H1 (cell line): ENCODE measurements at regions not wholly inside any gene's neighbourhood (a gene's known extent, or its start where the extent isn't known, plus 50 kb on each side); places are given as distances from the start of the nearest gene placed in this dataset.

Experiments
- CTCF ChIA-PET: fragments of 300-600 bp; sonication (Branson Sonifier 250); formaldehyde crosslinking; loops from one replicate; lab custom pipeline; 2021; ENCODE audit not compliant: partially characterized antibody; lab: Charles Lee
- POLR2A ChIA-PET: fragments of 300-600 bp; sonication (Branson Sonifier 250); formaldehyde crosslinking; loops from one replicate; lab custom pipeline; 2021; ENCODE audit warnings: inconsistent platforms; ENCODE audit not compliant: partially characterized antibody; lab: Charles Lee
- DNase-seq, 2 experiments: peaks; one replicate each; pipeline versions ENCODE4 v3.0.0 to v3.0.0-alpha.2; 2010 to 2022; ENCODE audit warnings: low spot score in 2 of 2, low read depth in 1 of 2, mixed read lengths in 1 of 2
- FAIRE-seq: peaks from 2 replicates; lab custom pipeline; 2011; peaks lifted over from hg19 to GRCh38; lab: Jason Lieb, UNC
- H2AFZ ChIP-seq: 2 replicates; pipeline ENCODE4 v1.8.1; 2012; ENCODE audit warnings: low read length, inconsistent platforms
- H2AK5ac ChIP-seq: 2 replicates; pipeline ENCODE4 v1.6.1; 2013; ENCODE audit warnings: low read depth, low read length
- H2BK120ac ChIP-seq: replicated peaks from 2 replicates; pipeline ENCODE3; 2013; ENCODE audit warnings: low read depth, low read length, inconsistent platforms
- H2BK12ac ChIP-seq: 2 replicates; pipeline ENCODE4 v1.6.1; 2013; ENCODE audit warnings: low read depth, low read length
- H2BK15ac ChIP-seq: 2 replicates; pipeline ENCODE4 v1.6.1; 2013; ENCODE audit warnings: low read length
- H2BK20ac ChIP-seq: 2 replicates; pipeline ENCODE4 v1.6.1; 2013; ENCODE audit warnings: low read length
- H2BK5ac ChIP-seq: 2 replicates; pipeline ENCODE4 v1.6.1; 2013; ENCODE audit warnings: low read depth, low read length
- H3K14ac ChIP-seq: 2 replicates; pipeline ENCODE4 v1.6.1; 2013; ENCODE audit warnings: inconsistent platforms; ENCODE audit not compliant: insufficient read length
- H3K18ac ChIP-seq: 2 replicates; pipeline ENCODE4 v1.6.1; 2013; ENCODE audit warnings: low read length; ENCODE audit errors: extremely low read depth
- H3K23ac ChIP-seq: 2 replicates; pipeline ENCODE4 v1.6.1; 2013; ENCODE audit warnings: inconsistent platforms; ENCODE audit not compliant: insufficient read length
- H3K23me2 ChIP-seq: 2 replicates; pipeline ENCODE4 v1.6.1; 2013; ENCODE audit warnings: low read depth, low read length
- H3K27ac ChIP-seq: 2 replicates; pipeline ENCODE4 v1.6.1; 2011; ENCODE audit warnings: low read depth, low read length, inconsistent platforms
- H3K27me3 ChIP-seq, 4 experiments: replicated peaks in 1 of 4; 1 replicate in 1 of 4; 2 replicates in 3 of 4; pipeline versions ENCODE4 v1.6.1 to v1.8.1; 2011 to 2013; ENCODE audit warnings: low read length in 3 of 4, mild to moderate bottlenecking in 3 of 4, inconsistent platforms in 2 of 4, mixed read lengths in 2 of 4, moderate library complexity in 1 of 4; ENCODE audit not compliant: control insufficient read depth in 3 of 4, insufficient read depth in 3 of 4; ENCODE audit errors: extremely low read depth in 1 of 4
- H3K36me3 ChIP-seq, 4 experiments: 2 replicates each; pipeline versions ENCODE4 v1.6.1 to v1.8.1; 2011 to 2013; ENCODE audit warnings: mild to moderate bottlenecking in 4 of 4, low read length in 3 of 4, moderate library complexity in 2 of 4, control low read depth in 1 of 4, inconsistent platforms in 1 of 4; ENCODE audit not compliant: insufficient read depth in 4 of 4, control insufficient read depth in 2 of 4
- H3K4ac ChIP-seq: replicated peaks from 2 replicates; pipeline ENCODE3; 2013; ENCODE audit warnings: low read length, low read depth, mixed read lengths, inconsistent platforms; ENCODE audit not compliant: insufficient read length
- H3K4me1 ChIP-seq, 4 experiments: replicated peaks in 1 of 4; 1 replicate in 1 of 4; 2 replicates in 3 of 4; pipeline versions ENCODE4 v1.6.1 to v1.8.1; 2011 to 2013; ENCODE audit warnings: low read length in 3 of 4, inconsistent platforms in 2 of 4, mixed read lengths in 1 of 4; ENCODE audit not compliant: insufficient read depth in 4 of 4, control insufficient read depth in 3 of 4
- H3K4me2 ChIP-seq, 2 experiments: 2 replicates each; pipeline versions ENCODE4 v1.6.1 to v1.8.1; 2011 to 2013; ENCODE audit warnings: low read depth in 2 of 2, low read length in 2 of 2, control low read depth in 1 of 2, inconsistent platforms in 1 of 2, mild to moderate bottlenecking in 1 of 2; ENCODE audit not compliant: insufficient read depth in 1 of 2
- H3K4me3 ChIP-seq, 4 experiments: fragments of 200-600, 300-600 bp in 1 of 4; sonication (generic), shearing (Covaris generic), sonication (Bioruptor Twin) in 1 of 4; 2 replicates each; pipeline versions ENCODE4 v1.5.1 to v1.8.1; 2011 to 2016; ENCODE audit warnings: low read length in 4 of 4, low read depth in 3 of 4, control low read depth in 2 of 4, inconsistent platforms in 2 of 4, mild to moderate bottlenecking in 2 of 4, mixed read lengths in 1 of 4, moderate library complexity in 1 of 4; ENCODE audit not compliant: insufficient read depth in 2 of 4; ENCODE audit errors: extremely low read depth in 1 of 4
- H3K56ac ChIP-seq: replicated peaks from 2 replicates; pipeline ENCODE3; 2013; ENCODE audit warnings: low read depth, mild to moderate bottlenecking, mixed read lengths, low read length, inconsistent platforms; ENCODE audit not compliant: insufficient read length
- H3K79me1 ChIP-seq: 2 replicates; pipeline ENCODE4 v1.6.1; 2013; ENCODE audit warnings: low read depth, low read length, control low read depth
- H3K79me2 ChIP-seq, 2 experiments: 2 replicates each; pipeline versions ENCODE4 v1.6.1 to v1.8.1; 2012 to 2013; ENCODE audit warnings: low read length in 2 of 2, mild to moderate bottlenecking in 2 of 2, inconsistent platforms in 1 of 2; ENCODE audit not compliant: insufficient read depth in 2 of 2, control insufficient read depth in 1 of 2
- H3K9ac ChIP-seq, 4 experiments: replicated peaks in 1 of 4; 1 replicate in 1 of 4; 2 replicates in 3 of 4; pipeline versions ENCODE4 v1.6.1 to v1.8.1; 2011 to 2013; ENCODE audit warnings: low read depth in 3 of 4, low read length in 3 of 4, control low read depth in 2 of 4, mild to moderate bottlenecking in 2 of 4, moderate library complexity in 2 of 4, inconsistent platforms in 1 of 4; ENCODE audit errors: extremely low read depth in 1 of 4
- H3K9me3 ChIP-seq, 2 experiments: 2 replicates each; pipeline versions ENCODE4 v1.6.1 to v1.8.1; 2012 to 2013; ENCODE audit warnings: mild to moderate bottlenecking in 2 of 2, moderate library complexity in 2 of 2, control low read depth in 1 of 2, inconsistent platforms in 1 of 2, low read depth in 1 of 2, low read length in 1 of 2, mixed read lengths in 1 of 2; ENCODE audit not compliant: insufficient read depth in 2 of 2
- H4K20me1 ChIP-seq, 2 experiments: replicated peaks in 1 of 2; 2 replicates each; pipeline versions ENCODE3 to v1.8.1; 2011 to 2013; ENCODE audit warnings: inconsistent platforms in 2 of 2, low read length in 2 of 2, mild to moderate bottlenecking in 1 of 2; ENCODE audit not compliant: insufficient read depth in 2 of 2, control insufficient read depth in 1 of 2
- H4K5ac ChIP-seq: 2 replicates; pipeline ENCODE4 v1.6.1; 2013; ENCODE audit warnings: low read length, low read depth, mixed read lengths, inconsistent platforms; ENCODE audit not compliant: insufficient read length
- H4K8ac ChIP-seq: 2 replicates; pipeline ENCODE4 v1.8.0; 2013; ENCODE audit warnings: mild to moderate bottlenecking, moderate library complexity, low read length, inconsistent platforms; ENCODE audit not compliant: insufficient read depth; ENCODE audit errors: extremely low read depth
- H4K91ac ChIP-seq: replicated peaks from 2 replicates; pipeline ENCODE3; 2013; ENCODE audit warnings: low read length, mixed read lengths, inconsistent platforms; ENCODE audit not compliant: insufficient read length
- CBX8 ChIP-seq: fragments of 300-800, 300-1000 bp; sonication (generic); IDR thresholded peaks from 2 replicates; pipeline ENCODE4 v1.7.1; 2016; ENCODE audit warnings: low read depth, low read length, borderline replicate concordance
- CHD2 ChIP-seq: IDR thresholded peaks from 2 replicates; pipeline ENCODE4 v1.6.1; 2012; ENCODE audit warnings: low read length, improper control_type of control experiment
- FOSL1 ChIP-seq: IDR thresholded peaks from 2 replicates; pipeline ENCODE4 v1.6.1; 2011; ENCODE audit warnings: mild to moderate bottlenecking, low read depth, low read length, moderate library complexity; ENCODE audit not compliant: insufficient read depth
- NANOG ChIP-seq: IDR thresholded peaks from 2 replicates; pipeline ENCODE4 v1.6.1; 2011; ENCODE audit warnings: low read length, low read depth, mild to moderate bottlenecking, inconsistent platforms; ENCODE audit not compliant: insufficient read depth, poor library complexity, severe bottlenecking
- SIRT6 ChIP-seq: IDR thresholded peaks from one replicate; pipeline ENCODE4 v1.7.1; 2012; ENCODE audit warnings: low read length, inconsistent platforms
- SP2 ChIP-seq: IDR thresholded peaks from 2 replicates; pipeline ENCODE4 v1.6.1; 2012; ENCODE audit warnings: mild to moderate bottlenecking, low read length, inconsistent platforms
- USF2 ChIP-seq: IDR thresholded peaks from 2 replicates; pipeline ENCODE4 v1.6.1; 2011; ENCODE audit warnings: low read length, improper control_type of control experiment
- YY1 ChIP-seq: IDR thresholded peaks from 2 replicates; pipeline ENCODE4 v1.6.1; 2011; ENCODE audit warnings: low read depth, mild to moderate bottlenecking, low read length
- ZNF274 ChIP-seq: IDR thresholded peaks from 2 replicates; pipeline ENCODE4 v1.7.0; 2012; ENCODE audit warnings: low read length, borderline replicate concordance; ENCODE audit errors: extremely low read depth
- WGBS, 2 experiments: shearing (Covaris generic) in 1 of 2; methylation state at CpG; one replicate each; pipeline versions ENCODE4 v1.1.6 to v1.1.7; 2013 to 2015; ENCODE audit warnings: low lambda C conversion rate in 2 of 2, mixed read lengths in 2 of 2, inconsistent platforms in 1 of 2, low coverage in 1 of 2, missing lambda C conversion rate in 1 of 2; ENCODE audit not compliant: insufficient replicate concordance in 2 of 2, insufficient coverage in 1 of 2, insufficient read length in 1 of 2; ENCODE audit errors: extremely low coverage in 1 of 2, missing lambda C conversion rate in 1 of 2; 5-methylcytosine and 5-hydroxymethylcytosine counted together

DNA sequence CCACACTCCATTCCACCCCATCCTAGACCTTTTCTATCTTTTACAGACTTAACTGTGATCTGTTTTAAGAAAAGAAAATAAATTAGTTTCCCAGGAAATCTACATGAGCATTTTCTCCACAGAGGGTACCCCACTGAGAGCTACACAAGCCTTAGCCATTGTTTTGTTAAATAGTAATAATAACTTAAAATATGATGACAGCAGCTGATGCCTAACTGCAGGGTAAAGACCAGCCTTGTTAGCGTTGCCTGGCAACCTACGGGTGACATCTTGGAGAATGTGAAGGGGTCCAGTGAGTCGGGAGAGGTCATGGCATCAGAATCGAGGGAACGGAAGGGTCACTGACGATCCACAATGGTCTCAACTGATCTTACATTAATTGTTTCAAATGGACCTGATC is 233.2 kb upstream of the PBX1 start:
- H2BK5ac ChIP-seq = no peak overlapping the region
- H3K4me3 ChIP-seq = no peak overlapping the region
- ChIA-PET CTCF (interaction anchor here (1.2 kb wide), 1 partner anchor 8 kb away, joined by 3 read pairs; no protein-coding TSS in a partner anchor), POLR2A (no interaction called here)
- H3K4ac ChIP-seq = no peak overlapping the region
- H3K9ac ChIP-seq = no peak overlapping the region
- H4K20me1 ChIP-seq = no peaks in the 10 kb centered on the region
- H4K8ac ChIP-seq = no peak overlapping the region
- no peak overlapping the region for H2BK120ac ChIP-seq
- H3K14ac ChIP-seq = no peak overlapping the region
- FAIRE-seq = no peak
- H3K9me3 ChIP-seq = peaks cover 0 to 3% of the 10 kb centered on the region in 2 experiments; a peak in 1 of 4 replicates
- H3K27ac ChIP-seq = no peak overlapping the region
- H3K23ac ChIP-seq = no peak overlapping the region
- H2AK5ac ChIP-seq = no peak overlapping the region
- no peak overlapping the region for H4K5ac ChIP-seq
- no peak overlapping the region for H3K4me2 ChIP-seq
- no peak overlapping the region for H2BK15ac ChIP-seq
- H3K23me2 ChIP-seq = peaks cover 3% of the 10 kb centered on the region; the same call in 1 of the 2 replicates
- 85% methylated on average over 6 of the region's 6 CpGs; no CpG with 5 or more reads in 1 of the 2 experiments for WGBS, 2 experiments
- DNase-seq = no peak
- no peaks in the 10 kb centered on the region for H3K79me2 ChIP-seq
- no peak overlapping the region for H2AFZ ChIP-seq
- no peaks in the 10 kb centered on the region for H3K79me1 ChIP-seq
- no peak overlapping the region for H2BK12ac ChIP-seq
- H3K18ac ChIP-seq = no peak overlapping the region
- H3K56ac ChIP-seq = no peak overlapping the region
- H4K91ac ChIP-seq = no peak overlapping the region
- no peaks in the 10 kb centered on the region for H3K36me3 ChIP-seq
- TF ChIP-seq SP2 (no peak), NANOG (no peak), CHD2 (no peak), CBX8 (no peak), USF2 (no peak), YY1 (no peak), SIRT6 (no peak), ZNF274 (no peak), FOSL1 (no peak)
- peaks cover 0 to 11% (median 1%) of the 10 kb centered on the region in 4 experiments; a peak in 3 of 7 replicates for H3K27me3 ChIP-seq
- H2BK20ac ChIP-seq = no peak overlapping the region
- no peaks in the 10 kb centered on the region; a peak in 1 of 7 replicates for H3K4me1 ChIP-seq
